ENCODE measurements at regions not wholly inside any gene's neighbourhood (a gene's known extent, or its start where the extent isn't known, plus 50 kb on each side); places are given as distances from the start of the nearest gene placed in this dataset.
"Not testable (repeated sequence)": the region's sequence is repeated elsewhere in the genome, so short reads cannot be mapped to it uniquely, and the experiment has no call there.

- DNase-seq = not testable (repeated sequence)
These were observed 383.1 kb upstream of the EMCN start for GRCh38 chr4:100900945-100901344.

- DNase-seq = no peak
These were observed 382.3 kb upstream of the EMCN start for GRCh38 chr4:100900134-100900533.

- DNase-seq = no peak
These were observed 381.0 kb upstream of the EMCN start for GRCh38 chr4:100898844-100899243.

GRCh38 chr4:100895556-100896197, 377.9 kb upstream of the EMCN start:
- DNase-seq = no peak

- no peak for DNase-seq
These were observed 376.6 kb upstream of the EMCN start for GRCh38 chr4:100894339-100894870.

- no peak for DNase-seq
These were observed 374.0 kb upstream of the EMCN start for GRCh38 chr4:100891808-100892207.

- DNase-seq = no peak
These were observed 372.1 kb upstream of the EMCN start for GRCh38 chr4:100889898-100890297.

GRCh38 chr4:100889401-100889800, 371.6 kb upstream of the EMCN start:
- no peak for DNase-seq

- DNase-seq = no peak
These were observed 364.8 kb upstream of the EMCN start for GRCh38 chr4:100882661-100883060.

GRCh38 chr4:100881283-100881682, 363.5 kb upstream of the EMCN start:
- no peak for DNase-seq

GRCh38 chr4:100880011-100880410, 362.2 kb upstream of the EMCN start:
- no peak for DNase-seq

GRCh38 chr4:100879471-100879870, 361.6 kb upstream of the EMCN start:
- DNase-seq = no peak

GRCh38 chr4:100876546-100876945, 358.7 kb upstream of the EMCN start:
- DNase-seq = no peak

GRCh38 chr4:100875296-100876068, 357.7 kb upstream of the EMCN start:
- no peak for DNase-seq

GRCh38 chr4:100872811-100873210, 355.0 kb upstream of the EMCN start:
- DNase-seq = no peak

- DNase-seq = no peak
These were observed 353.3 kb upstream of the EMCN start for GRCh38 chr4:100870940-100871772.

- no peak for DNase-seq
These were observed 351.5 kb upstream of the EMCN start for GRCh38 chr4:100869276-100869675.

GRCh38 chr4:100868281-100868680, 350.5 kb upstream of the EMCN start:
- peak in 1 of 2 experiments; percentile 6 for DNase-seq

- no peak for DNase-seq
These were observed 334.5 kb upstream of the EMCN start for GRCh38 chr4:100852326-100852725.

- no peak for DNase-seq
These were observed 331.5 kb upstream of the EMCN start for GRCh38 chr4:100849319-100849718.

GRCh38 chr4:100848841-100849240, 331.0 kb upstream of the EMCN start:
- peak in 1 of 2 experiments; percentile 13 for DNase-seq

- DNase-seq = no peak
These were observed 326.1 kb upstream of the EMCN start for GRCh38 chr4:100843910-100844309.

- DNase-seq = no peak
These were observed 325.0 kb upstream of the EMCN start for GRCh38 chr4:100842856-100843255.
